ENCODE measurements at regions not wholly inside any gene's neighbourhood (a gene's known extent, or its start where the extent isn't known, plus 50 kb on each side); places are given as distances from the start of the nearest gene placed in this dataset.
A peak's percentile ranks its signal among the peaks of the same experiment; 100 is the strongest.

DNA sequence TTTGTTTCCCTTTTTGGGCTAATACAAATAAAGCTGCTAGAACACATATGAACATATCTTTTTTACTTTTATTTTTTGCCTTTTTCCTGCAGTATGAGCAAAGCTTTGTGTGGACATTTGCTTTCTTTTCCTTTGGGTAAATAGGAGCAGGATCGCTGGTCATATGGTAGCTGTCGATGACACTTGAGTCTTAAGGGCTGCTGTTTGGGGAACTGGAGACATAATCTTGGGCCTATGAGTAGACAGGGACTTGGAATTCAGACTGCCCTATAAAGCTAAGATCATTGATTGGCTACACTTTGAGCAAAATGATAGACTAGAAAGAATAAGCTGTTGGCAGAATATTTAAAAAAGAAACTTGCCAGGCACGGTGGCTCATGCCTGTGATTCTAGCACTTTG, 60.9 kb upstream of the ABL1 start:
- no peak overlapping the region for H3K27ac Mint-ChIP-seq (ENCODE audit: unreplicated experiment)
- peaks cover 2% of the 10 kb centered on the region for H3K27me3 Mint-ChIP-seq (ENCODE audit: unreplicated experiment)
- H3K36me3 Mint-ChIP-seq (ENCODE audit: unreplicated experiment): peaks cover 10% of the 10 kb centered on the region
- DNase-seq: no peak
- peaks cover 8% of the 10 kb centered on the region for H3K9me3 Mint-ChIP-seq (ENCODE audit: unreplicated experiment)
- TF ChIP-seq, protein P1, sequence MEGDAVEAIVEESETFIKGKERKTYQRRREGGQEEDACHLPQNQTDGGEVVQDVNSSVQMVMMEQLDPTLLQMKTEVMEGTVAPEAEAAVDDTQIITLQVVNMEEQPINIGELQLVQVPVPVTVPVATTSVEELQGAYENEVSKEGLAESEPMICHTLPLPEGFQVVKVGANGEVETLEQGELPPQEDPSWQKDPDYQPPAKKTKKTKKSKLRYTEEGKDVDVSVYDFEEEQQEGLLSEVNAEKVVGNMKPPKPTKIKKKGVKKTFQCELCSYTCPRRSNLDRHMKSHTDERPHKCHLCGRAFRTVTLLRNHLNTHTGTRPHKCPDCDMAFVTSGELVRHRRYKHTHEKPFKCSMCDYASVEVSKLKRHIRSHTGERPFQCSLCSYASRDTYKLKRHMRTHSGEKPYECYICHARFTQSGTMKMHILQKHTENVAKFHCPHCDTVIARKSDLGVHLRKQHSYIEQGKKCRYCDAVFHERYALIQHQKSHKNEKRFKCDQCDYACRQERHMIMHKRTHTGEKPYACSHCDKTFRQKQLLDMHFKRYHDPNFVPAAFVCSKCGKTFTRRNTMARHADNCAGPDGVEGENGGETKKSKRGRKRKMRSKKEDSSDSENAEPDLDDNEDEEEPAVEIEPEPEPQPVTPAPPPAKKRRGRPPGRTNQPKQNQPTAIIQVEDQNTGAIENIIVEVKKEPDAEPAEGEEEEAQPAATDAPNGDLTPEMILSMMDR (IDR thresholded peaks at IDR 0.05; ENCODE audit: partially characterized antibody, unreplicated experiment): no peak
- peaks cover 9% of the 10 kb centered on the region for H3K4me1 Mint-ChIP-seq (ENCODE audit: low read depth, unreplicated experiment)
- no peak overlapping the region for H3K4me3 Mint-ChIP-seq (ENCODE audit: unreplicated experiment)

DNA sequence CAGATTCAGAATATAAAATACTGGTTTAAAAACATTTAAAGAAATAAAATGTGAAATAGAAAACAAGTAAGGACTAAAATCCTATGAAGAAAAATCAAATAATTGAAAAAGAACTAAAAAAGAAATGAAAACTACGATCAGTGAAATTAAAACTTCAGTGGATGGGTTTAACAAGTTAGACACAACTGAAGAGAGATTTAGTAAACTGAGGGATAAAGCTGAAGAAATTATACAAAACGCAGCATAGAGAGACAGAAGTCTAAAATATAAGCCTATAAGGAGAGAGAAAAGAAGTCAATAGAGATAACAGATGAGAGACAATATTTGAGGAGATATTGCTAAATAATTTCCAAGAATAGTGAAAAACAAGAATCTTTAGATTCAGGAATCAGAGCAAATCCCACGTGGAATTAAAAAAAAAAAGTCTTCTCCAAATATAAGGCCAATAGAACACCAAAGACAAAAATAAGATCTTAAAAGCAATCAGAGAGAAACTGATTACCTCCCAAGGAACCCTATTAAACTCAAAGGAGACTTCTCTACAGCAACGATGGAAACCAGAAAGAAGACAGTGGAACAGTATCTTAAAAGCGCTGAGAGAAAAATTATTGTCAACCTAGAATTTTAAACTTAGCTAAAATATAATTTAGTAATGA, 59.6 kb upstream of the ABL1 start:
- Mint-ChIP-seq H3K27ac (ENCODE audit: unreplicated experiment) (no peak overlapping the region), H3K4me1 (ENCODE audit: low read depth, unreplicated experiment) (peaks cover 9% of the 10 kb centered on the region), H3K4me3 (ENCODE audit: unreplicated experiment) (peak overlapping the region; percentile 16), H3K27me3 (ENCODE audit: unreplicated experiment) (peaks cover 2% of the 10 kb centered on the region), H3K9me3 (ENCODE audit: unreplicated experiment) (peaks cover 8% of the 10 kb centered on the region), H3K36me3 (ENCODE audit: unreplicated experiment) (peaks cover 10% of the 10 kb centered on the region)
- TF ChIP-seq, protein P1 (IDR thresholded peaks at IDR 0.05; ENCODE audit: partially characterized antibody, unreplicated experiment): no peak
- DNase-seq: no peak

DNA sequence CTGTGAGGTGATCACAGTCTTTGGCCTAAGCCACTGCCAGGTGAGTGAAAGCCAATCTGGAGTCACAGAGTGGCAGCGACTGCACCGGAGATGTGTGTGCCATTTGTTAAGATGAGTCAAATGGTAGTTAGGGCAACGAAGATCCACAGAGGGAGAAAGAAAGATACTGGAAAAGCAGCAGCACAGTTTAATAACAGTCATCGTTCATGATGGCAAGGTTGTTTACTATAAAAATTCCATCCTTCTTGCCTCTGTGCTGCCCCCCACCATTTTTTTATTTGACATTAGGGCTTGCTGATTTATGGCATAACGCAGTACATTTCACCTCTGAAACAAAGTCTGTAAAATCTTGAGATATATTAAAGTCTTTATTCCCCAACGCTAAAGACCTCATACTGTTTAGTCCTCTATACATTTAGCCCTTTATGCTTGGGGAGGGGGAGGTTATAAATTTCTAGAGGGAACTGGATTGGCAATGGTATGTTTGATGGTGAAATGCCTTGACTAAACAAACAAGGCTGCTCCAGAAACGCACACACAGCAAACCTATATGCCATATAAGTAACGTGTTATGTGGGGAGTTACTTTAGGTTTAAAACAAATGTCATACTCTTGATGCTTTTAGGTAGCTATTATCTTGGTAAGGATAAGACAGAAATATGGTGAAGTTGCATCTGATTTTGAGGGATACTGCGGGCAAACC, 55.8 kb upstream of the ABL1 start:
- peaks cover 8% of the 10 kb centered on the region for H3K4me1 Mint-ChIP-seq (ENCODE audit: low read depth, unreplicated experiment)
- no peak for DNase-seq
- TF ChIP-seq, protein P1 (IDR thresholded peaks at IDR 0.05; ENCODE audit: partially characterized antibody, unreplicated experiment): no peak
- H3K4me3 Mint-ChIP-seq (ENCODE audit: unreplicated experiment): no peak overlapping the region
- peaks cover 8% of the 10 kb centered on the region for H3K9me3 Mint-ChIP-seq (ENCODE audit: unreplicated experiment)
- peaks cover 2% of the 10 kb centered on the region for H3K27me3 Mint-ChIP-seq (ENCODE audit: unreplicated experiment)
- no peak overlapping the region for H3K27ac Mint-ChIP-seq (ENCODE audit: unreplicated experiment)
- peaks cover 10% of the 10 kb centered on the region for H3K36me3 Mint-ChIP-seq (ENCODE audit: unreplicated experiment)

DNA sequence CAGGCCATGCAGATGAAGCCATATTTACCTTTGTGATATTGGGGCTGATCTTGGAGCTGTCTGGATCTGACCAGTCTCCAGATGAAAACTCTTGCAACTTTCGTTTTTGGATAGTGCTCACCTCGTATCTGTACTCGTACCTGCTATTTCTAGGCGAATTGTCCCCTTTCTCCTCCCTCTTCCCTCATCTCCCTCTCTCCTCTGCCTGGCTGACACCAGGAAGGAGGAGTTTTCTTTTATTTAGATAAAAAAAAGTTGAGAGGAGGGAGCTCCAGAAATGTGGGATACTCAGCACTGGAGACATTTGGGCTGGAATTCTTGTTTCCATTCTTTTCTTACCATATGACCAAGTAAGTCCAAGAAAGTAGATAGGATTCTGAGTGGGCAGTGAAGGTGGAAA, 54.6 kb upstream of the ABL1 start:
- Mint-ChIP-seq H3K36me3 (ENCODE audit: unreplicated experiment) (peaks cover 7% of the 10 kb centered on the region), H3K27ac (ENCODE audit: unreplicated experiment) (no peak overlapping the region), H3K4me3 (ENCODE audit: unreplicated experiment) (no peak overlapping the region), H3K27me3 (ENCODE audit: unreplicated experiment) (peaks cover 2% of the 10 kb centered on the region), H3K4me1 (ENCODE audit: low read depth, unreplicated experiment) (peaks cover 8% of the 10 kb centered on the region), H3K9me3 (ENCODE audit: unreplicated experiment) (peaks cover 7% of the 10 kb centered on the region)
- TF ChIP-seq, protein P1 (IDR thresholded peaks at IDR 0.05; ENCODE audit: partially characterized antibody, unreplicated experiment): no peak
- DNase-seq: no peak

DNA sequence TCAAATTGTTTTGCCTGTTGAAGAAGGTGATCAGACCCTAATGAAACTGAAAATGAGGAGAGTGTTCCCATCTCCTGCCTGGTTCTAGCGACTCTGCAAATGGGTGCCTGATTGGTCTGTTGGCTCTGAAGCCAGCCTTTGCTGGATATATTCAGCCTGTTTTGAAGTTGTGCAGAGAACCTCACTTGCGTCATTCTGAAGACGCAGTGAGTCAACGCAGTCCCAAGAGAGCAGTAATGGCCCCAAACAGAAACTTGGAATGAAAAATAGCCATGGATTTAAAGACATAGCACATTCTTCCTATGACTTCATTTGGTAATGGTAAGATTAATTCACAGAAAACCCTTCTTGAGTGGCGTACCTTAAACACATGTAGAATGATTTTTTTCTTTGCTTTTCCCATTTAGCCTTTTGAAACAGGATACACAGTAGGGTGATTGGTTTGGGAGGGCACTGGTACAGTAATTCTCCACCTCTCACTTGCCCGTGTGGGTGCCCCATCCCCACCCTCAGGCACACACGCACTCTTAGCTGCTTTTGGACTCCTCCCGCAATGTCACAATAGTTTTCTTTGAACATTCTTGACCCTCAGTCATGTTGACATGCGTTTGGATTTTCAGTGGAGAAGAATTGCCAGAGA, 54.1 kb upstream of the ABL1 start:
- no peak for DNase-seq
- no peak overlapping the region for H3K4me3 Mint-ChIP-seq (ENCODE audit: unreplicated experiment)
- peaks cover 8% of the 10 kb centered on the region for H3K4me1 Mint-ChIP-seq (ENCODE audit: low read depth, unreplicated experiment)
- H3K9me3 Mint-ChIP-seq (ENCODE audit: unreplicated experiment): peaks cover 4% of the 10 kb centered on the region
- peaks cover 1% of the 10 kb centered on the region for H3K36me3 Mint-ChIP-seq (ENCODE audit: unreplicated experiment)
- peaks cover 4% of the 10 kb centered on the region for H3K27me3 Mint-ChIP-seq (ENCODE audit: unreplicated experiment)
- H3K27ac Mint-ChIP-seq (ENCODE audit: unreplicated experiment): no peak overlapping the region
- TF ChIP-seq, protein P1 (IDR thresholded peaks at IDR 0.05; ENCODE audit: partially characterized antibody, unreplicated experiment): no peak
